ENCODE measurements at regions not wholly inside any gene's neighbourhood (a gene's known extent, or its start where the extent isn't known, plus 50 kb on each side); places are given as distances from the start of the nearest gene placed in this dataset.

DNA sequence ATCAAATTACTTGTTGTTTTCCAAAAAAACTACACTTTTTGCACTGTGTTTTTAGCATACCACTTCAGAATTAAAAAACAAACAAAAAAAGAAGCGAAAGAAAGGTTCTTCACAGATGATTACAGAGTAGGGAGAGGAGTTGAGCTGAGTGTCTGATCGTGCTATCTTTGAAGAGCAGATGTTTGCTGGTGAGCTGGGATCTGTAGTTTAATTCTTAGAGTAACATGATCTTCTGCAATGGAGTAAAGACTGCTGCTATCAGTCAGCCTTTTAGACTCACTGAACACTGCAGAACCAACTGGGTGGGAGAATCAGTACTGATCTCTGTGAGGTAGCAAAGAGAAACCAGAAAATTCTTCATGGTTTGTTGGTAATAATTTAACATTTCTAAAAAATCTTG lies 1197.8 kb upstream of the SORCS1 start:
- TF ChIP-seq, protein P1, sequence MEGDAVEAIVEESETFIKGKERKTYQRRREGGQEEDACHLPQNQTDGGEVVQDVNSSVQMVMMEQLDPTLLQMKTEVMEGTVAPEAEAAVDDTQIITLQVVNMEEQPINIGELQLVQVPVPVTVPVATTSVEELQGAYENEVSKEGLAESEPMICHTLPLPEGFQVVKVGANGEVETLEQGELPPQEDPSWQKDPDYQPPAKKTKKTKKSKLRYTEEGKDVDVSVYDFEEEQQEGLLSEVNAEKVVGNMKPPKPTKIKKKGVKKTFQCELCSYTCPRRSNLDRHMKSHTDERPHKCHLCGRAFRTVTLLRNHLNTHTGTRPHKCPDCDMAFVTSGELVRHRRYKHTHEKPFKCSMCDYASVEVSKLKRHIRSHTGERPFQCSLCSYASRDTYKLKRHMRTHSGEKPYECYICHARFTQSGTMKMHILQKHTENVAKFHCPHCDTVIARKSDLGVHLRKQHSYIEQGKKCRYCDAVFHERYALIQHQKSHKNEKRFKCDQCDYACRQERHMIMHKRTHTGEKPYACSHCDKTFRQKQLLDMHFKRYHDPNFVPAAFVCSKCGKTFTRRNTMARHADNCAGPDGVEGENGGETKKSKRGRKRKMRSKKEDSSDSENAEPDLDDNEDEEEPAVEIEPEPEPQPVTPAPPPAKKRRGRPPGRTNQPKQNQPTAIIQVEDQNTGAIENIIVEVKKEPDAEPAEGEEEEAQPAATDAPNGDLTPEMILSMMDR (IDR thresholded peaks at IDR 0.05), result no peak
- TF ChIP-seq POLR2A (IDR thresholded peaks at IDR 0.05), result no peak

All from testis (tissue), 2 donors.